Natural killer cell (primary cell): ENCODE measurements at regions not wholly inside any gene's neighbourhood (a gene's known extent, or its start where the extent isn't known, plus 50 kb on each side); places are given as distances from the start of the nearest gene placed in this dataset.

Experiments used
- ATAC-seq, 3 donors: fragments of 150-1000 bp in 2 of 3; fragments of 200-7000 bp in 1 of 3; cut with Tn5 transposase; 1 replicate in 1 of 3; 2 replicates in 2 of 3; pipeline ENCODE4 v1.10.0; 2021; ENCODE audit warnings: mild to moderate bottlenecking in 2 of 3, moderate library complexity in 2 of 3
- DNase-seq, 2 donors: peaks; one replicate each; pipeline versions ENCODE4 v3.0.0 to v3.0.0-alpha.2; 2013 to 2021; ENCODE audit warnings: mixed read lengths in 1 of 2
- H3K27ac ChIP-seq: one replicate; pipeline ENCODE4 v1.5.1; 2013; ENCODE audit warnings: mild to moderate bottlenecking, low read length
- H3K27me3 ChIP-seq: one replicate; pipeline ENCODE4 v1.6.1; 2013; ENCODE audit warnings: low read length; ENCODE audit not compliant: control insufficient read depth, insufficient read depth
- H3K36me3 ChIP-seq: one replicate; pipeline ENCODE4 v1.6.1; 2013; ENCODE audit warnings: low read length; ENCODE audit not compliant: control insufficient read depth, insufficient read depth
- H3K4me1 ChIP-seq: one replicate; pipeline ENCODE4 v1.6.1; 2013; ENCODE audit warnings: low read length; ENCODE audit not compliant: control insufficient read depth, insufficient read depth
- H3K4me3 ChIP-seq: one replicate; pipeline ENCODE4 v1.5.1; 2013; ENCODE audit warnings: low read length
- H3K9me3 ChIP-seq: one replicate; pipeline ENCODE4 v1.6.1; 2013; ENCODE audit warnings: low read length; ENCODE audit not compliant: control insufficient read depth, insufficient read depth
- H3K27ac Mint-ChIP-seq, 2 donors: one replicate each; pipeline ENCODE4 v1.8.0; 2022; ENCODE audit warnings: mild to moderate bottlenecking in 2 of 2, mixed read lengths in 2 of 2, moderate library complexity in 1 of 2
- H3K27me3 Mint-ChIP-seq, 2 donors: one replicate each; pipeline ENCODE4 v1.8.0; 2022; ENCODE audit warnings: low read depth in 2 of 2, mixed read lengths in 2 of 2
- H3K36me3 Mint-ChIP-seq: one replicate; pipeline ENCODE4 v1.8.0; 2022; ENCODE audit warnings: mixed read lengths
- H3K4me1 Mint-ChIP-seq, 2 donors: one replicate each; pipeline ENCODE4 v1.8.0; 2022; ENCODE audit warnings: mixed read lengths in 2 of 2
- H3K4me3 Mint-ChIP-seq: one replicate; pipeline ENCODE4 v1.8.0; 2022; ENCODE audit warnings: mild to moderate bottlenecking, moderate library complexity, mixed read lengths
- H3K9me3 Mint-ChIP-seq, 2 donors: one replicate each; pipeline ENCODE4 v1.8.0; 2022; ENCODE audit warnings: mixed read lengths in 2 of 2
- CTCF ChIP-seq: fragments of 200-600 bp; IDR thresholded peaks from one replicate; pipeline ENCODE4 v1.8.0; 2022; ENCODE audit warnings: antibody characterized with exemption
- WGBS: methylation state at CpG from one replicate; pipeline ENCODE4 v1.1.7; 2013; ENCODE audit warnings: missing lambda C conversion rate; ENCODE audit not compliant: insufficient coverage; 5-methylcytosine and 5-hydroxymethylcytosine counted together
- intact Hi-C: fragments of 100-400 bp; cut with micrococcal nuclease; formaldehyde crosslinking; loops from one replicate; pipeline ENCODE4 v1.14.2; 2022

DNA sequence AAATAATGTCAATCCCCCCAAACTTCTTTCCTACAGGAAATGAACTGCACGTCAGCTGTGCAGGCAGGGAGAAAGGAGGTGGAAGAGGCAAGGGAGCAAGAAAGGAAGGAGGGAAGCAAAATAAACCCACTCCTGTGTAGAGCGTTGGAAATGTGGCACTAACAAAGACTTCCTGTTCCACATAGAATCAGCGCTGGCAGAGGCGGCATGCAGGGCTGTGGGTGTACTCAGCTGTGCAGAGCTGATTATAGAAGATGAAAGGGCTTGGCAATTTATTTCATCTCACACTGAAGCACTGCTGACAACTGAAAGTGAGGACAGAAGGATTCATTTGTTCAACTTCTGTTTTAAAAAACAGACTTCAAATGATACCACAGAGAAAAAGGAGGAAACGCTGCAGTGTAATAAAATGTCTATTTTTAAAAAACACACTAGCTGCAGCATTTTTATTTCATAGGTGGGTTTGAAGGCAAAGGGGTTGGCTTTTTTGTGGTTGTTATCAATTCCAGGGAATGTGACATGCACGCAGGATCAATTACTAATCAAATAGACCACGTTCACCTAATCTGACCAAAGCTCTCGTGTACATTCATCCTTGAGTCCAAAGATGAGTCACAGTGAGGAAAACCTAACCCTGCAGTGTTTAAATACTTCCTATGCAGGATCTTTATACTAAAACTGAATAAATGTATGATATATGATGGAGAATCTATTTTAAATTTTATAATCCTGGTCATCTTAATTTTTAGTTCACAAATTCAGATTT, 583.5 kb downstream of the ZNF608 start:
- H3K4me3 Mint-ChIP-seq: no peak overlapping the region
- H3K27me3 Mint-ChIP-seq: no peaks in the 10 kb centered on the region
- peaks cover 0 to 6% of the 10 kb centered on the region in 2 donors for H3K4me1 Mint-ChIP-seq
- no peak for ATAC-seq
- H3K9me3 Mint-ChIP-seq: peaks cover under 1 to 4% of the 10 kb centered on the region in 2 donors
- H3K27ac Mint-ChIP-seq: no peak overlapping the region
- no peak for TF ChIP-seq CTCF
- 4% methylated on average over 6 of the region's 8 CpGs for WGBS
- H3K4me1 ChIP-seq: peaks cover 3% of the 10 kb centered on the region
- no peaks in the 10 kb centered on the region for H3K36me3 ChIP-seq
- no peak overlapping the region for H3K4me3 ChIP-seq
- no peaks in the 10 kb centered on the region for H3K27me3 ChIP-seq
- intact Hi-C loops: no loop called here
- peak in 1 of 2 donors; percentile 26 for DNase-seq
- H3K9me3 ChIP-seq: no peaks in the 10 kb centered on the region
- H3K27ac ChIP-seq: no peak overlapping the region
- H3K36me3 Mint-ChIP-seq: no peaks in the 10 kb centered on the region

DNA sequence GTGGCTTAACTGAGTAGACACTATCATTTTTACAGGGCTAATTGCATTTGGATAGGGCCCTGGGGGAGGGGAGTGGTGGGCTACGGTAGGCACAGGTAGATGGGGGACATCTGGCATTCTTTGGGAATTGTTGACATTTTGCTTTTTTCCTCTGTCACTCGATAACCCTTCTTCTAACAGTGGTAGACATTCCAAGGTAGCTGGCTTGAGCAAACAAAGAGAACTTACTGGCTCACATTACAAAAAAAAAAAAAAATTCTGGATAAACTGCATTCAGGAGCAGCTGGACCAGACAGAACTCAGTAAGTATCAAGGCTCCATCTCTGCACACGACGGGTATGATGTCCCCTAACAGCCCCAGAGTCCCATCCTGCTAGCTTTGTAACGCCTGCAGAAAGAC, 585.2 kb downstream of the ZNF608 start:
- Histone ChIP-seq H3K36me3 (no peaks in the 10 kb centered on the region), H3K27me3 (no peaks in the 10 kb centered on the region), H3K4me3 (no peak overlapping the region), H3K9me3 (no peaks in the 10 kb centered on the region), H3K27ac (no peak overlapping the region), H3K4me1 (peaks cover 3% of the 10 kb centered on the region)
- H3K36me3 Mint-ChIP-seq: no peaks in the 10 kb centered on the region
- no peaks in the 10 kb centered on the region for H3K27me3 Mint-ChIP-seq
- H3K4me1 Mint-ChIP-seq: peaks cover 0 to 10% of the 10 kb centered on the region in 2 donors
- DNase-seq (no peak), ATAC-seq (no peak)
- peaks cover 0 to 4% of the 10 kb centered on the region in 2 donors for H3K9me3 Mint-ChIP-seq
- no peak overlapping the region for H3K4me3 Mint-ChIP-seq
- intact Hi-C loops: no loop called here
- TF ChIP-seq CTCF: no peak
- WGBS: 90% methylated on average over 5 of the region's 5 CpGs
- no peak overlapping the region for H3K27ac Mint-ChIP-seq

- ATAC-seq (no peak), DNase-seq (no peak)
- intact Hi-C loops: no loop called here
- Mint-ChIP-seq H3K36me3 (peaks cover under 1% of the 10 kb centered on the region), H3K4me3 (no peak overlapping the region), H3K9me3 (peaks cover 3 to 6% of the 10 kb centered on the region in 2 donors), H3K27ac (no peak overlapping the region), H3K27me3 (no peaks in the 10 kb centered on the region), H3K4me1 (peaks cover 0 to 10% of the 10 kb centered on the region in 2 donors)
- H3K4me1 ChIP-seq: peaks cover 3% of the 10 kb centered on the region
- no peak for TF ChIP-seq CTCF
- no peak overlapping the region for H3K4me3 ChIP-seq
- H3K36me3 ChIP-seq: no peaks in the 10 kb centered on the region
- H3K9me3 ChIP-seq: no peaks in the 10 kb centered on the region
- H3K27me3 ChIP-seq: no peaks in the 10 kb centered on the region
- H3K27ac ChIP-seq: no peak overlapping the region
- 65% methylated on average over 2 of the region's 2 CpGs for WGBS
Observed at GRCh38 chr5:124160265-124160664, 586.2 kb downstream of the ZNF608 start.

- peaks cover 8 to 15% of the 10 kb centered on the region in 2 donors for H3K9me3 Mint-ChIP-seq
- no peak overlapping the region for H3K27ac Mint-ChIP-seq
- Histone ChIP-seq H3K4me3 (no peak overlapping the region), H3K9me3 (no peaks in the 10 kb centered on the region), H3K4me1 (no peaks in the 10 kb centered on the region), H3K27me3 (no peaks in the 10 kb centered on the region), H3K27ac (no peak overlapping the region), H3K36me3 (no peaks in the 10 kb centered on the region)
- no peak for TF ChIP-seq CTCF
- peaks cover 0 to 4% of the 10 kb centered on the region in 2 donors for H3K4me1 Mint-ChIP-seq
- H3K4me3 Mint-ChIP-seq: peak overlapping the region; percentile 50
- H3K36me3 Mint-ChIP-seq: peaks cover 15% of the 10 kb centered on the region
- intact Hi-C loops: no loop called here
- ATAC-seq (no peak), DNase-seq (no peak)
- no CpG with 5 or more reads among the region's 2 CpGs for WGBS
- no peaks in the 10 kb centered on the region for H3K27me3 Mint-ChIP-seq
Observed at GRCh38 chr5:124157320-124157719, 589.1 kb downstream of the ZNF608 start.
